ENCODE measurements at regions not wholly inside any gene's neighbourhood (a gene's known extent, or its start where the extent isn't known, plus 50 kb on each side); places are given as distances from the start of the nearest gene placed in this dataset.
"Not testable (repeated sequence)": the region's sequence is repeated elsewhere in the genome, so short reads cannot be mapped to it uniquely, and the experiment has no call there.

DNA sequence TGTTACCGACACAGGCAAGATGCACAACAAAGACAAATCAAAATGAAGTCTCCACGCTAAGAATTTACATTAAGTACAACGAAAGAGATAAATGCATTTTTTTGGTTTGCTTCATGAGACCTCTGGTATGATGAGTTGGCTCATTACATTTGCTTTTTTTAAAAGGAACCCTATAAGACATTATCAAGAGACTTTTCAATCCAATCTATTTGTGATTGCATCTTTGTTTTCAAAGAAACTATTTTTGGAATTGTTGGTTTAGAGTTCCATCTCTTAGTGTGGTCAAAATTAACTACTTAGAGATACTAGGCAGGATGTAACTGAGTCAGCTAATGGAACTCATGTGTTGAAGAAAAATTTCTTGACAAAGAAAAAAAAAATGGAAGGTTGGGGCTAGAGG is 200.1 kb downstream of the ZC3H11B start:
- Histone ChIP-seq H3K4me1 (ENCODE audit: low read depth) (peaks cover 34% of the 10 kb centered on the region), H3K4me3 (no peak overlapping the region), H3K27me3 (no peaks in the 10 kb centered on the region), H3K9me3 (ENCODE audit: low read depth) (no peaks in the 10 kb centered on the region), H3K27ac (peak overlapping the region; percentile 83), H3K36me3 (no peaks in the 10 kb centered on the region)
- DNase-seq (ENCODE audit: low read depth in 1 of 2, low spot score in 1 of 2) = peak in 1 of 2 donors; percentile 12
- no peak for TF ChIP-seq CTCF (IDR thresholded peaks at IDR 0.05; ENCODE audit: low read depth, low read length)

GRCh38 chr1:219410721-219411120 is 202.2 kb downstream of the ZC3H11B start:
- DNase-seq (ENCODE audit: low read depth in 1 of 2, low spot score in 1 of 2); H3K4me3 ChIP-seq; H3K9me3 ChIP-seq (ENCODE audit: low read depth); H3K36me3 ChIP-seq; H3K27ac ChIP-seq; H3K27me3 ChIP-seq: not testable (repeated sequence)
- H3K4me1 ChIP-seq (ENCODE audit: low read depth) = peaks cover 42% of the 10 kb centered on the region

- TF ChIP-seq CTCF (IDR thresholded peaks at IDR 0.05; ENCODE audit: low read depth, low read length) = no peak
- no peaks in the 10 kb centered on the region for H3K36me3 ChIP-seq
- no peak overlapping the region for H3K4me3 ChIP-seq
- H3K4me1 ChIP-seq (ENCODE audit: low read depth) = peaks cover 45% of the 10 kb centered on the region
- H3K9me3 ChIP-seq (ENCODE audit: low read depth) = no peaks in the 10 kb centered on the region
- no peaks in the 10 kb centered on the region for H3K27me3 ChIP-seq
- peak in 1 of 2 donors; percentile 82 for DNase-seq (ENCODE audit: low read depth in 1 of 2, low spot score in 1 of 2)
- peak overlapping the region; percentile 89 for H3K27ac ChIP-seq
These were observed 207.2 kb downstream of the ZC3H11B start for GRCh38 chr1:219405531-219406331.

GRCh38 chr1:219404629-219405028 is 208.3 kb downstream of the ZC3H11B start:
- TF ChIP-seq CTCF (IDR thresholded peaks at IDR 0.05; ENCODE audit: low read depth, low read length) = no peak
- no peak for DNase-seq (ENCODE audit: low read depth in 1 of 2, low spot score in 1 of 2)

DNA sequence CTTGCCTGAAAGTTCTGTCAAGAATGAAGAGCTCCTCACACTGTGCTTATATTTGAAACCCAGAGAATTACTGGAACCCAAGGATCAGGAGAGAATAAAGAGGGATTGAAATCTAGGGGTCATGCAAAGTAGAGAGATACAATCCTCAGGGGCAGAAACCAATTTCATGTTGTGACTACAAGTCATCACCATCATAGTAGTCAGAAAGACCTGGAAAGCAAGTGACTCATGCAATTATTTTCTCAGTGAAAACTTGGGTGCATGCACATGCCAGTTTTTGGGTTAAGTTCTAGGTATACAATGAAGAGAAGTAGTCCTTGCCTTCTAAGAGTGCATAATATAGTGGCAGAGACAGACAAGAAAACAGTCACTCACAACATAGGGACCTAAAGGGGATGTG is 210.0 kb downstream of the ZC3H11B start:
- H3K36me3 ChIP-seq = no peaks in the 10 kb centered on the region
- H3K27me3 ChIP-seq = no peaks in the 10 kb centered on the region
- H3K4me1 ChIP-seq (ENCODE audit: low read depth) = peaks cover 56% of the 10 kb centered on the region
- no peak for TF ChIP-seq CTCF (IDR thresholded peaks at IDR 0.05; ENCODE audit: low read depth, low read length)
- H3K9me3 ChIP-seq (ENCODE audit: low read depth) = no peaks in the 10 kb centered on the region
- no peak for DNase-seq (ENCODE audit: low read depth in 1 of 2, low spot score in 1 of 2)
- H3K27ac ChIP-seq = no peak overlapping the region
- H3K4me3 ChIP-seq = no peak overlapping the region

More at GRCh38 chr1:219404629-219405028, 208.3 kb downstream of the ZC3H11B start:
- Histone ChIP-seq H3K27ac (peak overlapping the region; percentile 89), H3K4me1 (ENCODE audit: low read depth) (peaks cover 45% of the 10 kb centered on the region), H3K4me3 (no peak overlapping the region), H3K27me3 (no peaks in the 10 kb centered on the region), H3K9me3 (ENCODE audit: low read depth) (no peaks in the 10 kb centered on the region), H3K36me3 (no peaks in the 10 kb centered on the region)
